Medulla oblongata (tissue), 1 donor: ENCODE measurements at regions not wholly inside any gene's neighbourhood (a gene's known extent, or its start where the extent isn't known, plus 50 kb on each side); places are given as distances from the start of the nearest gene placed in this dataset.

ENCODE experiments used
- DNase-seq: peaks from one replicate; pipeline ENCODE4 v3.0.0-alpha.2; 2015; ENCODE audit errors: extremely low spot score

DNA sequence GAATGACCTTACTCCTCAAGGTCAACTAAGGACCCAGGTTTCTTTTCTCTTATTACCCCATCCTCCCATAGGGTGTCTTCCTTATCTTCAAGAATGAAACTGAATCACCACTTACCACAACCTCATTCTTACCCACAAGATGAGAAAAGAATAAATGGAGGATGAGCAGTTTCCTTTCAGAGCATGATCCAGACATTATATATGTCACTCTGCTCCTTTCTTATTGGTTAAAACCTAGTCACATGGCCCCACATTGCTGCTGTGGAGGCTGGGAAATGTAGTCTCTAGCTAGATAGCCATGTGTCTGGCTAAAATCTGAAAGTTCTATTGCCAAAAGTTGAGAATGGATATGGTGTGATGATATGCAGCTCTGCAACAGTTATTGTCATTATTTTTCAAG lies 62.4 kb upstream of the RAI2 start:
- DNase-seq, result no peak

- no peak for DNase-seq
Observed at GRCh38 chrX:17922303-17922702, 61.2 kb upstream of the RAI2 start.

- DNase-seq, result no peak
Observed at GRCh38 chrX:17919896-17920446, 58.9 kb upstream of the RAI2 start.

GRCh38 chrX:17917945-17918577 lies 57.0 kb upstream of the RAI2 start:
- no peak for DNase-seq

DNA sequence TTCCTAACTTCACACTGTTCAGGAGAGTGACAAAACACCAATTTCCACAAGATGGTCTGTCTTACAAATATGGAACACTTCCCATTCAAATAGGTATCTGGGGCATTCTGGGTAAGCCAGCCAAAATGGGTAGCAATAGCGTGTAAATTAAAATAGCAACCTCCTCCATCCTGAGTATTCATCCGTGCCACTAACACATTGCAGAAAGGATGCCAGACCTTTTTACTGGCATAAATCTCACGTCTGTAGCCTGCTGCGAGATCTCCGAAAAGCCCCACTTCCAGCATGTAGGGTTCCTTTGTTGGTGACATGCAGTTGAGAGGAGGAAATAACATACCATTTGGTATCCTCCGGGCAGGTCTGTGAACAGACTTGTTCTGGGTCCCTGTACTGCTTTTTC lies 52.7 kb upstream of the RAI2 start:
- DNase-seq, result no peak
